GM12892 (cell line): ENCODE measurements at regions not wholly inside any gene's neighbourhood (a gene's known extent, or its start where the extent isn't known, plus 50 kb on each side); places are given as distances from the start of the nearest gene placed in this dataset.

ENCODE experiments used
- DNase-seq: peaks from one replicate; pipeline ENCODE4 v3.0.0; 2011; ENCODE audit not compliant: insufficient read length
- FAIRE-seq: peaks from 2 replicates; lab custom pipeline; 2011; peaks lifted over from hg19 to GRCh38; lab: Jason Lieb, UNC
- POLR2A ChIP-seq: IDR thresholded peaks from 2 replicates; pipeline ENCODE4 v1.6.1; 2011; ENCODE audit warnings: low read depth, low read length, control low read depth
- POLR2AphosphoS5 ChIP-seq: IDR thresholded peaks from 2 replicates; pipeline ENCODE4 v1.6.1; 2011; ENCODE audit warnings: low read depth, low read length, control low read depth
- TAF1 ChIP-seq: IDR thresholded peaks from 2 replicates; pipeline ENCODE4 v1.6.1; 2011; ENCODE audit warnings: low read depth, mild to moderate bottlenecking, control low read depth, low read length, borderline replicate concordance

DNA sequence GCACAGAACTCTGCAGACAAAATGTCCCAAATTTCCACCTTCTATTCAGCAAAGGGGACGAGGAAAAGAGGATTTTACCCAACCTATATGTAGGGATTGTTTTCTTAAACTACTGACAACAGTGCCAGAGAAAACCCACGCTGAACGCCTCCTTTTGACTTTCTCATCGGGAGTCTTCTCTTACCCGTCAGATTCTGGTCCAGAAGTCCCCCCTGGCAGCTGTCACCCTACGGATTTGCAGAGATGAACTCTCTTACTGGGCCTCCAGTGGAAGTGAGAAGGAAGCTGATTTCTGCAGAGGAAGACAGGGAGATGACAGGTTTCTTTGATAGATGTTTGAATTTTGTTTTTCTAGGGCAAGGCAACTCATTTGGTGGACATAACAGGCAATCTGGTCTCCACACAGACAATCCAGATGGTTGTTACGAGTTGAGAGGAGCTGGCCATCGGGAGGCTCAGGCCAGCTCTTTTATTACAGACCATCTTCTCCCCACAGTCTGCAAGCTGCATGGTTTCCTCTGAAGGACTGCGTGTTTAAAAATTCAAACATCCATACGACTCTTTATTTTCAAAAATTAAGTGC lies 804.3 kb downstream of the RNF144A start:
- DNase-seq (no peak), FAIRE-seq (no peak)
- no peak for TF ChIP-seq TAF1
- no peak for TF ChIP-seq POLR2AphosphoS5
- no peak for TF ChIP-seq POLR2A

DNA sequence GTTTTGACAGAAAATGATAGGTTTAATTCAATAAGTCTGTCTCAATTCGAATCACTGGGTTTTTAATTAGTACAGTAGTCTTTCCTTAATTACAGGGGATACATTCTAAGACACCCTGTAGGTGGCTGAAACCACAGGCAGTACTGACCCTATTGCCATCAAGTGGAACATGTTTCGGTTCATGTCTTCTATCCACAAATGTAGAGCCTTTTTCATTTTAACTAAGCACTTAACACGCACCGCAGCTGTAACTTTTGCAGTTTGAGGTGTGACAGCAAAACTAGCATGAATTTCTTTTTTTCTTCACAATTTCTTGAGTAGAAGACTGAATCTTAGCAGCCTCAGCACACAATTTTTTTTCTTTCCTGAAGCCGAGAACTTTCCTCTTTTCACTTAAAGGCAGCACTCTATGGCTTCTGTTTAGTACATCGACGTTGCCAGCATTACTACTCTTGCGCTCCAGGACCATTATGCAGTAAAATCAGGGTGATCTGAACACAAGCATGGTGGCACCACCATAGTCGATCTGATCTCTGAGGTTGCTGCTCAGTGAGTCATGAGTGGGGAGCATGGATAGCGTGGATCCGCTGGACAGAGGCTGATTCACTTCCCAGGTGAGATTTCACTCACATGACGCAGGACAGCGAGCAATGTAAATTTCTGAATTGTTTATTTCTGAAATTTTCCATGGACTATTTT lies 805.1 kb downstream of the RNF144A start:
- DNase-seq = no peak
- TF ChIP-seq POLR2AphosphoS5 = no peak
- no peak for FAIRE-seq

DNA sequence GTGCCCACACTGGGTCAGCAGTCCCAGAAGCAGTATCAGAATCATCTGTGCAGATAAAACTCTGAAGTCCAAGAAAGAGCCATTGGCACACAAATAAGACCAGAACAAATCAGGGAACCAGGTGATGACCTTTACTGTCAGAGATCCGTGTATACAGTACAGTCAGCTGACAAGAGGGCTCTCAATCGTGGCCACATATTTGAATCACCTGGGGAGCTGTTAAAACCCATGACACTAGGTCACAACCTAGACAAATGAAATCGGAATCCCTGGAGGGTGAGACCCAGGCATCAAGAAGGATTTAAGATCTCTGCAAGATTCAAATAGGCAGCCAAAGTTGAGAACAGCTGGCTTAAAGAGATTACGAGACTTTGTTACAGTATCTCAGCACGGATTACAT lies 807.1 kb downstream of the RNF144A start:
- FAIRE-seq = no peak
- TF ChIP-seq POLR2AphosphoS5 (no peak), POLR2A (no peak), TAF1 (no peak)
- DNase-seq = no peak

DNA sequence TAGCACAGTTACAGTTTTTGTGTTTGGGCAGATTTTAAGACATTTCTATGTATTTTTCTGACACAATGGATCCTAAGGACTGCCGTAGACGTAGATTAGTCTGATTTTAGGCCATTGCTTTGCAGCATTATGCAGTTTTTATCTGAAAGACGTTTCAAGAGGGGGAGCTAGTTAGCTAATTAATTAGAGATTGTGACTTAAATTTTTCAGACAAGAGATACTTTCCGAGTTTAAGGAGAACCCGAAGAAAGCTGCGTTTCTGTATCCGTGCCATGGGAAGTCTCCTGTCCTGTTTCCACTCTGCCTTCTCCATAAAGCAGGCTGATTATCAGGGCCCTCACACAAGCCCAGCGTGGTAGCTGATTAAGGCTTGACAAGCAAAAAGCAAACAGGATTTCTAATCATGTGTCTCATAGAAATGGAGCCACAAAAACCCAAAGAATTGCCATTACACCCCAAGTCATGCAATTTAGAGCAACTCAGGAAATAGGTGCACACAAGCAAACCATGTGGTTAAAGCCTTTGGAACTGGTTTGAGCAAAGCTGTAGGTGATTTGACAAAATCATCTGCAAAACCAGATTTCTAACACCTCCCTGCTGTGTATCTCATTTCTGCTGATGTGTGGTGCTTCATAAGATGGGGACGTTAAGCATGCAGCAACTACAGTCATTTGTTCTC lies 808.1 kb downstream of the RNF144A start:
- FAIRE-seq (no peak), DNase-seq (no peak)
- TF ChIP-seq POLR2AphosphoS5 (no peak), TAF1 (no peak), POLR2A (no peak)

DNA sequence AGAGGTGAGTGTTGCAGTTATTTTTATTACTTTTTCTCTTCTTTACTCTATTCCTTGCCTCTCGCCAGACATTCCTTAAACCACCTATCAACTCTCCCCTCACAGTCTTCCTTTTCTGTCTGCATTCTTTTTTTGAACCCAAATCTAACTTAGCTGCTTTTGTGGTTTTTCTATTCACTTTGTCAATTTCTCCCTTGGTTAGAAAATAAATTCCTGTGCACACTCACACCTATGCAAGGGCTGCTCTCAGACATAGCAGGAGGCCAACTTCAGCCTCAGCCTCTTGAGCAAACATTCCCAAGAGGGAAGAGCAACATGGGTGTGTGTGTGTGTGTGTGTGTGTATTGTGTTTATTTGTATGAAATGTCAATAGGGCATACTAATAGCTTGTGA lies 808.6 kb downstream of the RNF144A start:
- TF ChIP-seq POLR2AphosphoS5 = no peak
- TF ChIP-seq POLR2A = no peak
- no peak for TF ChIP-seq TAF1
- DNase-seq = no peak
- no peak for FAIRE-seq

DNA sequence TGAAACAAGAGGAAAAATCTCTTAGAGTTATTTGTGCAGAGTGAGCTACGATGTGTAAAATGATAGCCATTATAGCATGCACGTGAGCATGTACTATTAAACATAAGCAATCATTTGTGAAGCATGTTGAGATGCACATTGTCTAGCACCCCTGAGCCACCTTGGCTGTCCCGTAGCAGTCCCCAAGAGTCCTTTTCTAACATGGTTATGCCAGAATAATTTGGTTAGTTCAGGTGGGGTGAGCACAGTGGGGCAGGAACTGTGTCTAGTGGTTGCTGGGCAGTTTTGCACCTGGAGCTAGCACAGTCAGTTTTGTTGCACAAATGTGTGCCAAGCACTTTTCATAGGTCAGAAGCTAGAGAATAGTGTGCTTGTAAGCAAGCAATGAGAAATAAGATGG lies 809.8 kb downstream of the RNF144A start:
- FAIRE-seq = no peak

DNA sequence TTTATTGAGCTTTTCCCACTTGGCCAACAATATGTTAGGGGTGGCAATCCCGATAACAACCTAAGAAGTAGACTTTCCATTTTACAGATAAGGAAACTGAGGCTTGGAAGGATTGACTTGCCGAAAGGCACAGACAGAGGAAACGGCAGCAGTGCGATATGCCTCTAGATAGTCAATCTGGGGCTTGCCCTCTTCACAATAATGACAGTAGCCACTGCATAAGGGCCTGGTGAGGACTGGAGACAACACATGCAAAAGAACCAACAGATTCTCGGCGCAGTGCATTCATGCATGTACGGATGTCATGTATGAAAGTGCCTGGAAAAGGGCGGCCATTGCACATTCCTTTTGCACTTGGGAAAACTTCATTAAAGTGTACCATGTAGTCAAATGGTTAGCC lies 811.2 kb downstream of the RNF144A start:
- TF ChIP-seq POLR2AphosphoS5 = no peak
- no peak for FAIRE-seq
- no peak for DNase-seq

More for the DNA sequence above, 809.8 kb downstream of the RNF144A start:
- no peak for TF ChIP-seq TAF1
- DNase-seq = no peak

DNA sequence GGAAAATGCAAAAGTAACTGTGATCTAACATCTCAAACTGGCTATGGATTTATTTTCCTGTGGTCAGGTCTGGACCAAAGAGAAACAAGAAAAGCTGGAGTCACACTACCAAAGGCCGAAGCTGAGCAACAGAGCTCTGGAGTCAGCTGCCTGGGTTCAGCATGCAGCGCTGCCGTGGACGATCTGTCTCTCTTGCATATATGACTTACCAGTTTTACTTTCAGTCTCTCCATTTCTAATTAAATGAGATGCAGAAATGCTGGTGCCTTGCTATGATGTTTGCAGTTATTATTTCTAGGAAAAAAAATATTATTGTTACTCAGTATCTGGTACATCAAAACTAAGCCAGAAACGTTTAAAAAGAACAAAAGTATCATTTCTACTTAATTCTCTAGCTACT lies 813.2 kb downstream of the RNF144A start:
- DNase-seq (no peak), FAIRE-seq (no peak)
- TF ChIP-seq TAF1 (no peak), POLR2A (no peak), POLR2AphosphoS5 (no peak)

DNA sequence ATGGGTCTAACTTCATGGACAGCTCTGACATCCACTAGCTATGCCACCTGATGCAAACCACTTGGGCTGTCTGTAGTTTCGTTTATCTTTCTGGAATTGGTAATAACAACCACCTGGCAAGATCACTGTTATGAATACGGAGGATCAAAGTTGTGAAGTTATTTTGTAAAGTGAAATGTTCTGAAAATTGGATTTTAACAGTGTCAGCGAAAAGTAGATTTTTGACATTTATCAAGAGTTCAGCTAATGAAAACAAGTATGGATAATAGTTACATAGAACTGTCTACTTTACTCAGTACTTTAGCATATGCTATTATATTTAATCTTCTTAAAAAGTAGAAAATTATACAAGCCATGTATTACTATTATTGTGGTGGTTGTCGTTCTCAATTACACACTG lies 813.8 kb downstream of the RNF144A start:
- no peak for TF ChIP-seq POLR2A
- no peak for TF ChIP-seq POLR2AphosphoS5
- no peak for TF ChIP-seq TAF1
- DNase-seq = no peak
- no peak for FAIRE-seq

DNA sequence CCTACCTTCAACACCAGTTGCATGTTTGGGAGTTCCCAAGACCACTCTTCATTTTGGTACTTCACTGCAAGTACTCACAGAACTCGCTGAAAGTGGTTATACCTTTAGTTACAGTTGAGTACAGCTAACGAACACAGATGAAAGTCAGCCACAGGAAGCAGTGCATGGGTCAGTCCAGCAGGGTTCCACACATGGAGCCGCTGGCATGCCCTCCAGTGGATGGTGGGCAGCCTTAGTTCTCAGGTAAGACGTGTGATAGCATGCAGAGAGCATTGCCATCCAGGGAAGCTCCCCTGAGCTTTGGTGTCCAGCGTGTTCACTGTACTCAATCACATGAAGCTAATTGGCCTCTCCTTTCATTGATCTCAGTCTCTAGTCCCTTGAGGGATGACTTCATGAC lies 815.3 kb downstream of the RNF144A start:
- no peak for TF ChIP-seq TAF1
- no peak for TF ChIP-seq POLR2AphosphoS5
- TF ChIP-seq POLR2A = no peak
- FAIRE-seq (no peak), DNase-seq (no peak)

DNA sequence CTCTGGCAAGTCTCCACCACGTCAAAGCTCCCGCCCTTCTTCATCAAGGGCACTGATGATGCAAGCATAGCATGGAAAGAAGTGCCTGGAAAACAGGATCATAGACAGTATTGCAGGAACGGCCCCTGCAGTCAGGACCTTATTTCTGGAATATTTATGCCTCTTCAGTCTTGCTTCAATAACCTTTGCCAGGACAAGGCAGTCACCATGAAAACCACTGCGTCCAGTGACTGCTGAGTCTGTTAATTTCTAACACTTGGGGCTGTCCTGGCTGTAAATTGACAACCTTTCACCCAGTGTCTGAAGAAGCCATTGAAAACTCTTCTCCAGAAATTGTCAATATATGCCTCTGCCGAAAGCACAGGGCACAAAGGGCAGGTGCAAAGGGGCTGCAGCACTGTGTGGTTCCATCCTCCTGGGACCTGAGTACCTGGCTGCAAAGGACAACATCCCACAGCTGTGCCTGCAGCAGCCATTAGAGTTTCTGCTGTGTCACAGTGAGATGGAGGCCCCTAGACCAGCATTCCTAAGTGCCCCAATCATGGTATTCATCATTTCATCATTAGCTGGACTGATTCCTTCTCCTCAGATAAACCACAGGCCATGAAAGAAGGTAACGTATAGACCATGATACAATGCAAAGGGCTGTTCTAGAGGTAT lies 819.6 kb downstream of the RNF144A start:
- TF ChIP-seq TAF1 (no peak), POLR2A (no peak), POLR2AphosphoS5 (no peak)
- no peak for FAIRE-seq

DNA sequence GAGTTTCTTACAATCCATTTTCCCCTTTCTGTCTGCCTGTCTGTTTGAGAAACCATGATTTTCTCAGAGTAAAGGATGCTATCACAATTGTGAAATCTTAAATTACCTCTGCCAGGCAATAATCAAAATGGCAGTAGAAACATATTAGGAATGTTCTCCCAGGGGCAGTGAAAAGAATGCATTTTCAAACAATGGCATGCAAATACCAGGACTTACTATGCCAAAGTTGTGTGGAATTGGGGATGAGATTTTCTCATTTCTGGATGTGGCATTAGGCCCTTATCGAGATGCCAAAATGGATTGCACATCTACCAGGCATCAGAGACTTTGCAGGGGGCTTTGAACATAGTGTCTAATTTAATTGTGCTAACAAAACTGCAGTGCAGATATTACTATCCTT lies 821.4 kb downstream of the RNF144A start:
- TF ChIP-seq POLR2AphosphoS5 = no peak
- TF ChIP-seq POLR2A = no peak
- TF ChIP-seq TAF1 = no peak
- FAIRE-seq = no peak

More for the DNA sequence above, 819.6 kb downstream of the RNF144A start:
- no peak for DNase-seq

More for the DNA sequence above, 821.4 kb downstream of the RNF144A start:
- DNase-seq = no peak
